Progenitor cell of endocrine pancreas (in vitro differentiated cells): ENCODE measurements at regions not wholly inside any gene's neighbourhood (a gene's known extent, or its start where the extent isn't known, plus 50 kb on each side); places are given as distances from the start of the nearest gene placed in this dataset.

ENCODE experiments used
- DNase-seq: peaks from one replicate; pipeline ENCODE4 v3.0.0; 2021; ENCODE audit warnings: low spot score; ENCODE audit not compliant: unreplicated experiment
- H3K27ac Mint-ChIP-seq: 2 replicates; pipeline ENCODE4 v1.8.0; 2021; ENCODE audit warnings: mild to moderate bottlenecking, moderate library complexity, mixed read lengths
- H3K27me3 Mint-ChIP-seq: 2 replicates; pipeline ENCODE4 v1.8.0; 2021; ENCODE audit warnings: mixed read lengths
- H3K36me3 Mint-ChIP-seq: 2 replicates; pipeline ENCODE4 v1.8.0; 2022; ENCODE audit warnings: mixed read lengths; ENCODE audit not compliant: insufficient read depth
- H3K4me1 Mint-ChIP-seq: 2 replicates; pipeline ENCODE4 v1.8.0; 2021; ENCODE audit warnings: low read depth, mixed read lengths
- H3K4me3 Mint-ChIP-seq: 2 replicates; pipeline ENCODE4 v1.8.0; 2021; ENCODE audit warnings: low read depth, mild to moderate bottlenecking, moderate library complexity, mixed read lengths
- H3K9me3 Mint-ChIP-seq: 2 replicates; pipeline ENCODE4 v1.8.0; 2021; ENCODE audit warnings: low read depth, mixed read lengths
- TF ChIP-seq, protein P1 (sequence below): fragments of 200-600 bp; sonication (generic); IDR thresholded peaks from one replicate; pipeline ENCODE4 v1.5.0; 2021; ENCODE audit warnings: antibody characterized with exemption, mild to moderate bottlenecking; ENCODE audit not compliant: unreplicated experiment

DNA sequence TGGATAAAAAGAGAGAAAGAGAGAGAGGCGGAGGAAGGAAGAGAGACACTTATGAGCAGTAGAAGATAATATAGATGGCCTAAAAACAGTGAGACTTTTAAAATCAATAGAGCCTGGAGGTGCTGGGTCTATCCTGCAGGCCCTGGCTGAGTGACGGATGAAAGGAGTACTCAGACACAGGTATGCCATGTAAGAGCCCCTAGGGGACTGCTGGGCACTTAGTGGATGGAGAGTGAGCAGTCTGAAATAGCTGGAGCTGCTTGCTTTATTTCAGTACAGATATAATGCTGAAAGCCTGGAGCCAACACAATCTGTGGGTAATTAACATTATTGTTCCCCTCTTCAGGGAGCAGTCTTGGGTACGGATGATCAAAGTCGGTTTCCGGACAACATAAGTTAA lies 578.6 kb downstream of the SPOCK3 start:
- no peak for DNase-seq
- H3K4me1 Mint-ChIP-seq, result peaks cover 6% of the 10 kb centered on the region
- TF ChIP-seq, protein P1, sequence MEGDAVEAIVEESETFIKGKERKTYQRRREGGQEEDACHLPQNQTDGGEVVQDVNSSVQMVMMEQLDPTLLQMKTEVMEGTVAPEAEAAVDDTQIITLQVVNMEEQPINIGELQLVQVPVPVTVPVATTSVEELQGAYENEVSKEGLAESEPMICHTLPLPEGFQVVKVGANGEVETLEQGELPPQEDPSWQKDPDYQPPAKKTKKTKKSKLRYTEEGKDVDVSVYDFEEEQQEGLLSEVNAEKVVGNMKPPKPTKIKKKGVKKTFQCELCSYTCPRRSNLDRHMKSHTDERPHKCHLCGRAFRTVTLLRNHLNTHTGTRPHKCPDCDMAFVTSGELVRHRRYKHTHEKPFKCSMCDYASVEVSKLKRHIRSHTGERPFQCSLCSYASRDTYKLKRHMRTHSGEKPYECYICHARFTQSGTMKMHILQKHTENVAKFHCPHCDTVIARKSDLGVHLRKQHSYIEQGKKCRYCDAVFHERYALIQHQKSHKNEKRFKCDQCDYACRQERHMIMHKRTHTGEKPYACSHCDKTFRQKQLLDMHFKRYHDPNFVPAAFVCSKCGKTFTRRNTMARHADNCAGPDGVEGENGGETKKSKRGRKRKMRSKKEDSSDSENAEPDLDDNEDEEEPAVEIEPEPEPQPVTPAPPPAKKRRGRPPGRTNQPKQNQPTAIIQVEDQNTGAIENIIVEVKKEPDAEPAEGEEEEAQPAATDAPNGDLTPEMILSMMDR, result no peak
- H3K27ac Mint-ChIP-seq, result no peak overlapping the region
- no peaks in the 10 kb centered on the region for H3K27me3 Mint-ChIP-seq
- H3K4me3 Mint-ChIP-seq, result no peak overlapping the region
- no peaks in the 10 kb centered on the region for H3K36me3 Mint-ChIP-seq
- no peaks in the 10 kb centered on the region for H3K9me3 Mint-ChIP-seq

DNA sequence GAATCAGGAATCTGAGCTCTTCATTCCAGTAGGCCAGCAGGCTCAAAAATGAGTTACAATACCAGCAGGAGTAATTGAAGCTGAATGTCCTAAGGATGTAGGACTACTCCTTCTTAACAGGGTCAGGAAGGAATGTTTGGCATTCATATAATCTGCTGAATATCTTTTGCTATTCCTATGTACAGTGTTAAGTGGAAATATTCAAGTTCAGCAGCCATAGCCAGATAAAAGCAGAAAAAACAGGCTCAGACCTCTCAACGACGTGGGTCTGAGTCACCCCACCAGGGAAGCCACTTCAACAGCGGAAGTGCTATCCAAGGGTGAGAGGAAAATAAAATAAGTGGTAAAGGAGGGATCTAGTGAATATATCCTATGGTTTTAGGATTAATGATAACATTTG lies 577.0 kb downstream of the SPOCK3 start:
- TF ChIP-seq, protein P1, result no peak
- DNase-seq, result no peak
- H3K36me3 Mint-ChIP-seq, result no peaks in the 10 kb centered on the region
- H3K4me1 Mint-ChIP-seq, result peaks cover 6% of the 10 kb centered on the region
- no peaks in the 10 kb centered on the region for H3K9me3 Mint-ChIP-seq
- no peak overlapping the region for H3K27ac Mint-ChIP-seq
- no peaks in the 10 kb centered on the region for H3K27me3 Mint-ChIP-seq
- no peak overlapping the region for H3K4me3 Mint-ChIP-seq

DNA sequence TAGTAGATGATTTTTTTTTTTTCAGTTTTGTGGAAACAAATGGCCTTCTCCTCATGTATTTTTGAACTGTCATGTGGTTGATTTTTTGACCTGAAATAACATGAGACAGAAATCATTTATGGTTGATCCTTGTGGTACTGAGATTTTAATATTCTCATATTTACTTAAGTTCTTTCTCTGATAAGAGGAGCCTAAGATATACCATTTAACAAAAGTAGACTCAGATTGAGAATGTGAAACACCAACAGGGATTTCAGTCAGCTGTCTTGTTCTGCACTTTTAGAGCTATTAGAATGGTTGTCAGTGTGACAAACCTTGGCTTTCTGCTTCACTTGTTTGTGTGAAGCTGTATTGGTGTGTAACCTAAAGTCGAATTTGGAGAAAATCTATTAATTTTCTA lies 575.7 kb downstream of the SPOCK3 start:
- DNase-seq, result no peak
- no peaks in the 10 kb centered on the region for H3K36me3 Mint-ChIP-seq
- TF ChIP-seq, protein P1, result no peak
- H3K27me3 Mint-ChIP-seq, result no peaks in the 10 kb centered on the region
- no peaks in the 10 kb centered on the region for H3K9me3 Mint-ChIP-seq
- H3K4me3 Mint-ChIP-seq, result no peak overlapping the region
- H3K27ac Mint-ChIP-seq, result no peak overlapping the region
- peaks cover 6% of the 10 kb centered on the region for H3K4me1 Mint-ChIP-seq

DNA sequence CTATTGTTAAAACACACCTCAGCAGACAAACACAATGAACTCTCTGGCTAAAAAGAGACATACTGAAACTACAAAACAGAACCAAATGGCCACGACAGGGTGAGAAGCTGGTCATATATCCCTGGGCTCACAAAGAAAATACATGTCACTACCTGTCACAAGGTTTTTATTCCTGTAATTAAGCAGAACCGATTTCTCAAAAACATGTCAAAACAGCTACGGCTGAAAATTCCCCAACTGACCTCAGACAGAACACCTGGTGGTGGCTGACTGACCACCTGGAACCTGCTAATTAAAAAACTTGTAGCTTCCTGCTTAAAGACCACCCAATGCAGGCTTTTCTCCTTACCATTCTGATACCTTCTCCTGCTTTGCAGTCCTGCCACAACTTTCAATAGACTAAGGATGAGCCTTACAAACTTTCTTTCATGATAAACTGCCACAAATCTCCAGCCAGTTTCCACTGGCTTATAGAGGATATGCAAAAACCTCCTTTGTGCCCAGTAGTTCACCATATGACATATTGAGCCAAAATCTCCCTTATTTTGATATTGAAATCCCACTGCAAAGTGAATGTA lies 571.9 kb downstream of the SPOCK3 start:
- no peak for DNase-seq

DNA sequence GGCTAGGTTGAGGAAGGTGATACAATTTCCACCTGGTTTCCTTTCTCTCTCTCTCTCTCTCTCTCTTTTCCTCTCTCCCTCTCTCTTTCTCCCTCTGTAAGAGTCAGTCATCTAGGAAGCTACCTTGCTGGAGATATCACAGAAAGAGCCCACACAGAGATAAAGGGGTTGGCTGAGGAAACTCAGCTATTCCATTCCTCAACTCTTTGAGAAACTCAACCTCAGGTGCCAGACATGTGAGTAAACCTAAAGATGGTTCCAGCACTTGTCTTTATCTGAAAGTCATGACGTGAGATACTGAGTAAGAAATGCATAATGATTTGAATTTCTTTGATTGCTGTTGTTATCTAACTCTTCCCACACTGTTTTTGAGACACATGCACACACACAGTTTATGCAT lies 564.0 kb downstream of the SPOCK3 start:
- DNase-seq, result no peak
- TF ChIP-seq, protein P1, result no peak
- H3K27me3 Mint-ChIP-seq, result no peaks in the 10 kb centered on the region
- no peaks in the 10 kb centered on the region for H3K36me3 Mint-ChIP-seq
- no peak overlapping the region for H3K4me3 Mint-ChIP-seq
- H3K27ac Mint-ChIP-seq, result no peak overlapping the region
- no peaks in the 10 kb centered on the region for H3K4me1 Mint-ChIP-seq
- no peaks in the 10 kb centered on the region for H3K9me3 Mint-ChIP-seq

More for the DNA sequence above, 571.9 kb downstream of the SPOCK3 start:
- TF ChIP-seq, protein P1, result no peak
- Mint-ChIP-seq H3K27me3 (no peaks in the 10 kb centered on the region), H3K27ac (peak overlapping the region; percentile 8), H3K36me3 (no peaks in the 10 kb centered on the region), H3K4me1 (peaks cover 2% of the 10 kb centered on the region), H3K9me3 (no peaks in the 10 kb centered on the region), H3K4me3 (no peak overlapping the region)
